GM12878 (cell line): ENCODE measurements at regions not wholly inside any gene's neighbourhood (a gene's known extent, or its start where the extent isn't known, plus 50 kb on each side); places are given as distances from the start of the nearest gene placed in this dataset.

Source experiments
- ESRRA ChIP-seq: IDR thresholded peaks from 2 replicates; pipeline ENCODE4 v1.6.1; 2012; ENCODE audit warnings: mild to moderate bottlenecking, low read length, improper control_type of control experiment
- TBL1XR1 ChIP-seq: IDR thresholded peaks from 2 replicates; pipeline ENCODE4 v1.6.1; 2012; ENCODE audit warnings: low read depth, low read length, improper control_type of control experiment
- ZNF384 ChIP-seq: IDR thresholded peaks from 2 replicates; pipeline ENCODE4 v1.6.1; 2012; ENCODE audit warnings: low read depth, mild to moderate bottlenecking, low read length, improper control_type of control experiment, borderline replicate concordance
- TF ChIP-seq, protein P1 (sequence below): fragments of 450-650 bp; IDR thresholded peaks from 2 replicates; pipeline ENCODE4 v1.6.1; 2017; ENCODE audit warnings: mild to moderate bottlenecking, moderate library complexity
- TF ChIP-seq, protein P2 (sequence below), 3 experiments: IDR thresholded peaks in 2 of 3; conservative IDR thresholded peaks in 1 of 3; 2 replicates each; pipeline ENCODE4 v1.5.1; 2011; ENCODE audit warnings: low read depth in 3 of 3, low read length in 3 of 3, mild to moderate bottlenecking in 3 of 3, control low read depth in 2 of 3, moderate library complexity in 2 of 3, inconsistent platforms in 1 of 3, mixed read lengths in 1 of 3; ENCODE audit not compliant: control insufficient read depth in 2 of 3, insufficient read depth in 1 of 3; ENCODE audit errors: extremely low read depth in 1 of 3
- TF ChIP-seq, protein P3 (sequence below): IDR thresholded peaks from 2 replicates; pipeline ENCODE4 v1.6.1; 2012; ENCODE audit warnings: low read depth, low read length, improper control_type of control experiment
- TF ChIP-seq, protein P4 (sequence below): IDR thresholded peaks from 2 replicates; pipeline ENCODE4 v1.6.1; 2012; ENCODE audit warnings: mild to moderate bottlenecking, low read depth, low read length
- TF ChIP-seq, protein P5 (sequence below): fragments of 450-650 bp; IDR thresholded peaks from 2 replicates; pipeline ENCODE4 v1.6.1; 2014; ENCODE audit warnings: mild to moderate bottlenecking

DNA sequence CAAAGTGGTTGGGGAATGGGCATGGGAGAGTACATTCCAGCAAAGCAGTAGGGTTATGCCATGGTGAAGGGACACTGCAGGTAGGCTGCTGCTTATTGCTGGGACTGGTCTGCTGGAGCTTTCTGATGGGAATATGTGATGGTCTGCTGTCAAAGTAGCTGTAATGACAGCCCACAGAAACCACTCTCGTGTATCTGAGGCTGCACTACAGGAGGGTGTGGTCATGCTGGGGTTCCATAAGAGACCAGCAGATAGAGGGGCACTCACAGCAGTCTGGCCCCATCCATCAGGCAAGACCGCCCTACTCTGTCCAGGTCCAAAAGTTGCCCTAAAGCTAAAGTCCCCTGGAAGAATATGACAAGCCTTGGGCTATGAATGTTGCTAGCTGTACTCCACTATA, 739.3 kb downstream of the COL12A1 start (continued):
- TF ChIP-seq, protein P1, sequence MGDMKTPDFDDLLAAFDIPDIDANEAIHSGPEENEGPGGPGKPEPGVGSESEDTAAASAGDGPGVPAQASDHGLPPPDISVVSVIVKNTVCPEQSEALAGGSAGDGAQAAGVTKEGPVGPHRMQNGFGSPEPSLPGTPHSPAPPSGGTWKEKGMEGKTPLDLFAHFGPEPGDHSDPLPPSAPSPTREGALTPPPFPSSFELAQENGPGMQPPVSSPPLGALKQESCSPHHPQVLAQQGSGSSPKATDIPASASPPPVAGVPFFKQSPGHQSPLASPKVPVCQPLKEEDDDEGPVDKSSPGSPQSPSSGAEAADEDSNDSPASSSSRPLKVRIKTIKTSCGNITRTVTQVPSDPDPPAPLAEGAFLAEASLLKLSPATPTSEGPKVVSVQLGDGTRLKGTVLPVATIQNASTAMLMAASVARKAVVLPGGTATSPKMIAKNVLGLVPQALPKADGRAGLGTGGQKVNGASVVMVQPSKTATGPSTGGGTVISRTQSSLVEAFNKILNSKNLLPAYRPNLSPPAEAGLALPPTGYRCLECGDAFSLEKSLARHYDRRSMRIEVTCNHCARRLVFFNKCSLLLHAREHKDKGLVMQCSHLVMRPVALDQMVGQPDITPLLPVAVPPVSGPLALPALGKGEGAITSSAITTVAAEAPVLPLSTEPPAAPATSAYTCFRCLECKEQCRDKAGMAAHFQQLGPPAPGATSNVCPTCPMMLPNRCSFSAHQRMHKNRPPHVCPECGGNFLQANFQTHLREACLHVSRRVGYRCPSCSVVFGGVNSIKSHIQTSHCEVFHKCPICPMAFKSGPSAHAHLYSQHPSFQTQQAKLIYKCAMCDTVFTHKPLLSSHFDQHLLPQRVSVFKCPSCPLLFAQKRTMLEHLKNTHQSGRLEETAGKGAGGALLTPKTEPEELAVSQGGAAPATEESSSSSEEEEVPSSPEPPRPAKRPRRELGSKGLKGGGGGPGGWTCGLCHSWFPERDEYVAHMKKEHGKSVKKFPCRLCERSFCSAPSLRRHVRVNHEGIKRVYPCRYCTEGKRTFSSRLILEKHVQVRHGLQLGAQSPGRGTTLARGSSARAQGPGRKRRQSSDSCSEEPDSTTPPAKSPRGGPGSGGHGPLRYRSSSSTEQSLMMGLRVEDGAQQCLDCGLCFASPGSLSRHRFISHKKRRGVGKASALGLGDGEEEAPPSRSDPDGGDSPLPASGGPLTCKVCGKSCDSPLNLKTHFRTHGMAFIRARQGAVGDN = no peak
- TF ChIP-seq, protein P2, sequence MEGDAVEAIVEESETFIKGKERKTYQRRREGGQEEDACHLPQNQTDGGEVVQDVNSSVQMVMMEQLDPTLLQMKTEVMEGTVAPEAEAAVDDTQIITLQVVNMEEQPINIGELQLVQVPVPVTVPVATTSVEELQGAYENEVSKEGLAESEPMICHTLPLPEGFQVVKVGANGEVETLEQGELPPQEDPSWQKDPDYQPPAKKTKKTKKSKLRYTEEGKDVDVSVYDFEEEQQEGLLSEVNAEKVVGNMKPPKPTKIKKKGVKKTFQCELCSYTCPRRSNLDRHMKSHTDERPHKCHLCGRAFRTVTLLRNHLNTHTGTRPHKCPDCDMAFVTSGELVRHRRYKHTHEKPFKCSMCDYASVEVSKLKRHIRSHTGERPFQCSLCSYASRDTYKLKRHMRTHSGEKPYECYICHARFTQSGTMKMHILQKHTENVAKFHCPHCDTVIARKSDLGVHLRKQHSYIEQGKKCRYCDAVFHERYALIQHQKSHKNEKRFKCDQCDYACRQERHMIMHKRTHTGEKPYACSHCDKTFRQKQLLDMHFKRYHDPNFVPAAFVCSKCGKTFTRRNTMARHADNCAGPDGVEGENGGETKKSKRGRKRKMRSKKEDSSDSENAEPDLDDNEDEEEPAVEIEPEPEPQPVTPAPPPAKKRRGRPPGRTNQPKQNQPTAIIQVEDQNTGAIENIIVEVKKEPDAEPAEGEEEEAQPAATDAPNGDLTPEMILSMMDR (IDR thresholded peaks at IDR 0.05 in 2 of 3, conservative IDR thresholded peaks at IDR 0.05 in 1 of 3; ENCODE audit: control insufficient read depth in 2 of 3, extremely low read depth in 1 of 3, insufficient read depth in 1 of 3, low read depth in 3 of 3, low read length in 3 of 3) = no peak
- TF ChIP-seq, protein P3, sequence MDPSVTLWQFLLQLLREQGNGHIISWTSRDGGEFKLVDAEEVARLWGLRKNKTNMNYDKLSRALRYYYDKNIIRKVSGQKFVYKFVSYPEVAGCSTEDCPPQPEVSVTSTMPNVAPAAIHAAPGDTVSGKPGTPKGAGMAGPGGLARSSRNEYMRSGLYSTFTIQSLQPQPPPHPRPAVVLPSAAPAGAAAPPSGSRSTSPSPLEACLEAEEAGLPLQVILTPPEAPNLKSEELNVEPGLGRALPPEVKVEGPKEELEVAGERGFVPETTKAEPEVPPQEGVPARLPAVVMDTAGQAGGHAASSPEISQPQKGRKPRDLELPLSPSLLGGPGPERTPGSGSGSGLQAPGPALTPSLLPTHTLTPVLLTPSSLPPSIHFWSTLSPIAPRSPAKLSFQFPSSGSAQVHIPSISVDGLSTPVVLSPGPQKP = no peak
- TF ChIP-seq, protein P4, sequence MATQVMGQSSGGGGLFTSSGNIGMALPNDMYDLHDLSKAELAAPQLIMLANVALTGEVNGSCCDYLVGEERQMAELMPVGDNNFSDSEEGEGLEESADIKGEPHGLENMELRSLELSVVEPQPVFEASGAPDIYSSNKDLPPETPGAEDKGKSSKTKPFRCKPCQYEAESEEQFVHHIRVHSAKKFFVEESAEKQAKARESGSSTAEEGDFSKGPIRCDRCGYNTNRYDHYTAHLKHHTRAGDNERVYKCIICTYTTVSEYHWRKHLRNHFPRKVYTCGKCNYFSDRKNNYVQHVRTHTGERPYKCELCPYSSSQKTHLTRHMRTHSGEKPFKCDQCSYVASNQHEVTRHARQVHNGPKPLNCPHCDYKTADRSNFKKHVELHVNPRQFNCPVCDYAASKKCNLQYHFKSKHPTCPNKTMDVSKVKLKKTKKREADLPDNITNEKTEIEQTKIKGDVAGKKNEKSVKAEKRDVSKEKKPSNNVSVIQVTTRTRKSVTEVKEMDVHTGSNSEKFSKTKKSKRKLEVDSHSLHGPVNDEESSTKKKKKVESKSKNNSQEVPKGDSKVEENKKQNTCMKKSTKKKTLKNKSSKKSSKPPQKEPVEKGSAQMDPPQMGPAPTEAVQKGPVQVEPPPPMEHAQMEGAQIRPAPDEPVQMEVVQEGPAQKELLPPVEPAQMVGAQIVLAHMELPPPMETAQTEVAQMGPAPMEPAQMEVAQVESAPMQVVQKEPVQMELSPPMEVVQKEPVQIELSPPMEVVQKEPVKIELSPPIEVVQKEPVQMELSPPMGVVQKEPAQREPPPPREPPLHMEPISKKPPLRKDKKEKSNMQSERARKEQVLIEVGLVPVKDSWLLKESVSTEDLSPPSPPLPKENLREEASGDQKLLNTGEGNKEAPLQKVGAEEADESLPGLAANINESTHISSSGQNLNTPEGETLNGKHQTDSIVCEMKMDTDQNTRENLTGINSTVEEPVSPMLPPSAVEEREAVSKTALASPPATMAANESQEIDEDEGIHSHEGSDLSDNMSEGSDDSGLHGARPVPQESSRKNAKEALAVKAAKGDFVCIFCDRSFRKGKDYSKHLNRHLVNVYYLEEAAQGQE = no peak
- TF ChIP-seq ZNF384 (no peak), TBL1XR1 (no peak), ESRRA (no peak)
- TF ChIP-seq, protein P5, sequence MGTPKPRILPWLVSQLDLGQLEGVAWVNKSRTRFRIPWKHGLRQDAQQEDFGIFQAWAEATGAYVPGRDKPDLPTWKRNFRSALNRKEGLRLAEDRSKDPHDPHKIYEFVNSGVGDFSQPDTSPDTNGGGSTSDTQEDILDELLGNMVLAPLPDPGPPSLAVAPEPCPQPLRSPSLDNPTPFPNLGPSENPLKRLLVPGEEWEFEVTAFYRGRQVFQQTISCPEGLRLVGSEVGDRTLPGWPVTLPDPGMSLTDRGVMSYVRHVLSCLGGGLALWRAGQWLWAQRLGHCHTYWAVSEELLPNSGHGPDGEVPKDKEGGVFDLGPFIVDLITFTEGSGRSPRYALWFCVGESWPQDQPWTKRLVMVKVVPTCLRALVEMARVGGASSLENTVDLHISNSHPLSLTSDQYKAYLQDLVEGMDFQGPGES = no peak
